IPS-18a (cell line): ENCODE measurements at regions not wholly inside any gene's neighbourhood (a gene's known extent, or its start where the extent isn't known, plus 50 kb on each side); places are given as distances from the start of the nearest gene placed in this dataset.

Experiments
- H3K27ac ChIP-seq: one replicate; pipeline ENCODE4 v1.5.1; 2013; ENCODE audit warnings: low read length
- H3K27me3 ChIP-seq: one replicate; pipeline ENCODE4 v1.6.1; 2013; ENCODE audit warnings: mild to moderate bottlenecking, low read length; ENCODE audit not compliant: control insufficient read depth, insufficient read depth
- H3K36me3 ChIP-seq: one replicate; pipeline ENCODE4 v1.6.1; 2013; ENCODE audit warnings: low read depth, low read length; ENCODE audit not compliant: control insufficient read depth
- H3K4me1 ChIP-seq: one replicate; pipeline ENCODE4 v1.6.1; 2013; ENCODE audit warnings: low read depth, low read length; ENCODE audit not compliant: control insufficient read depth
- H3K4me3 ChIP-seq: one replicate; pipeline ENCODE4 v1.5.1; 2013; ENCODE audit warnings: low read length
- H3K9ac ChIP-seq: one replicate; pipeline ENCODE4 v1.6.1; 2013; ENCODE audit warnings: mild to moderate bottlenecking, low read length, moderate library complexity
- H3K9me3 ChIP-seq: one replicate; pipeline ENCODE4 v1.6.1; 2013; ENCODE audit warnings: low read depth, low read length; ENCODE audit not compliant: control insufficient read depth

GRCh38 chr2:126381091-126381490 is 274.9 kb upstream of the GYPC start:
- Histone ChIP-seq H3K36me3 (no peaks in the 10 kb centered on the region), H3K4me1 (peaks cover 8% of the 10 kb centered on the region), H3K27me3 (no peaks in the 10 kb centered on the region), H3K4me3 (no peak overlapping the region), H3K27ac (no peak overlapping the region), H3K9me3 (peaks cover 8% of the 10 kb centered on the region), H3K9ac (no peak overlapping the region)

GRCh38 chr2:126382998-126383397 is 273.0 kb upstream of the GYPC start:
- Histone ChIP-seq H3K9me3 (peaks cover 10% of the 10 kb centered on the region), H3K9ac (no peak overlapping the region), H3K4me3 (no peak overlapping the region), H3K4me1 (peaks cover 8% of the 10 kb centered on the region), H3K36me3 (no peaks in the 10 kb centered on the region), H3K27ac (no peak overlapping the region), H3K27me3 (no peaks in the 10 kb centered on the region)

- Histone ChIP-seq H3K4me1 (peaks cover 8% of the 10 kb centered on the region), H3K9me3 (peaks cover 10% of the 10 kb centered on the region), H3K36me3 (no peaks in the 10 kb centered on the region), H3K9ac (no peak overlapping the region), H3K27ac (no peak overlapping the region), H3K4me3 (no peak overlapping the region), H3K27me3 (no peaks in the 10 kb centered on the region)
Measured at GRCh38 chr2:126383800-126384199, 272.2 kb upstream of the GYPC start.

GRCh38 chr2:126385441-126385840 is 270.5 kb upstream of the GYPC start:
- H3K4me3 ChIP-seq, result no peak overlapping the region

GRCh38 chr2:126385983-126386382 is 270.0 kb upstream of the GYPC start:
- H3K9ac ChIP-seq, result no peak overlapping the region
- H3K4me3 ChIP-seq, result no peak overlapping the region
- H3K4me1 ChIP-seq, result no peaks in the 10 kb centered on the region
- peaks cover 10% of the 10 kb centered on the region for H3K9me3 ChIP-seq
- no peak overlapping the region for H3K27ac ChIP-seq
- no peaks in the 10 kb centered on the region for H3K36me3 ChIP-seq
- H3K27me3 ChIP-seq, result no peaks in the 10 kb centered on the region

More at GRCh38 chr2:126385441-126385840, 270.5 kb upstream of the GYPC start:
- Histone ChIP-seq H3K27ac (no peak overlapping the region), H3K4me1 (no peaks in the 10 kb centered on the region), H3K36me3 (no peaks in the 10 kb centered on the region), H3K27me3 (no peaks in the 10 kb centered on the region), H3K9ac (no peak overlapping the region), H3K9me3 (peaks cover 10% of the 10 kb centered on the region)

GRCh38 chr2:126389446-126389845 is 266.5 kb upstream of the GYPC start:
- no peaks in the 10 kb centered on the region for H3K27me3 ChIP-seq

GRCh38 chr2:126392889-126393288 is 263.1 kb upstream of the GYPC start:
- no peak overlapping the region for H3K9ac ChIP-seq
- no peaks in the 10 kb centered on the region for H3K36me3 ChIP-seq
- no peaks in the 10 kb centered on the region for H3K4me1 ChIP-seq
- no peak overlapping the region for H3K4me3 ChIP-seq
- H3K9me3 ChIP-seq, result peaks cover 3% of the 10 kb centered on the region
- H3K27ac ChIP-seq, result no peak overlapping the region
- no peaks in the 10 kb centered on the region for H3K27me3 ChIP-seq

More at GRCh38 chr2:126389446-126389845, 266.5 kb upstream of the GYPC start:
- Histone ChIP-seq H3K27ac (no peak overlapping the region), H3K4me1 (no peaks in the 10 kb centered on the region), H3K4me3 (no peak overlapping the region), H3K36me3 (no peaks in the 10 kb centered on the region), H3K9ac (no peak overlapping the region), H3K9me3 (peaks cover 12% of the 10 kb centered on the region)

GRCh38 chr2:126399001-126399400 is 257.0 kb upstream of the GYPC start:
- Histone ChIP-seq H3K36me3 (no peaks in the 10 kb centered on the region), H3K4me3 (no peak overlapping the region), H3K27ac (no peak overlapping the region), H3K27me3 (no peaks in the 10 kb centered on the region), H3K9ac (no peak overlapping the region), H3K4me1 (no peaks in the 10 kb centered on the region), H3K9me3 (peaks cover 3% of the 10 kb centered on the region)

GRCh38 chr2:126403039-126403628 is 252.8 kb upstream of the GYPC start:
- Histone ChIP-seq H3K9me3 (no peaks in the 10 kb centered on the region), H3K9ac (no peak overlapping the region), H3K27me3 (no peaks in the 10 kb centered on the region), H3K4me1 (no peaks in the 10 kb centered on the region), H3K36me3 (no peaks in the 10 kb centered on the region), H3K27ac (no peak overlapping the region), H3K4me3 (no peak overlapping the region)

GRCh38 chr2:126406267-126406666 is 249.7 kb upstream of the GYPC start:
- Histone ChIP-seq H3K36me3 (no peaks in the 10 kb centered on the region), H3K4me1 (no peaks in the 10 kb centered on the region), H3K27me3 (no peaks in the 10 kb centered on the region), H3K9me3 (no peaks in the 10 kb centered on the region), H3K4me3 (no peak overlapping the region), H3K27ac (no peak overlapping the region), H3K9ac (no peak overlapping the region)

- H3K27ac ChIP-seq, result no peak overlapping the region
- no peaks in the 10 kb centered on the region for H3K9me3 ChIP-seq
- no peaks in the 10 kb centered on the region for H3K4me1 ChIP-seq
- no peaks in the 10 kb centered on the region for H3K27me3 ChIP-seq
- no peak overlapping the region for H3K4me3 ChIP-seq
- H3K9ac ChIP-seq, result no peak overlapping the region
- no peaks in the 10 kb centered on the region for H3K36me3 ChIP-seq
Measured at GRCh38 chr2:126408671-126409070, 247.3 kb upstream of the GYPC start.

- Histone ChIP-seq H3K4me1 (no peaks in the 10 kb centered on the region), H3K27me3 (no peaks in the 10 kb centered on the region), H3K9me3 (no peaks in the 10 kb centered on the region), H3K4me3 (no peak overlapping the region), H3K9ac (no peak overlapping the region), H3K36me3 (no peaks in the 10 kb centered on the region), H3K27ac (no peak overlapping the region)
Measured at GRCh38 chr2:126409850-126410249, 246.1 kb upstream of the GYPC start.
